ENCODE measurements at regions not wholly inside any gene's neighbourhood (a gene's known extent, or its start where the extent isn't known, plus 50 kb on each side); places are given as distances from the start of the nearest gene placed in this dataset.
"Not testable (repeated sequence)": the region's sequence is repeated elsewhere in the genome, so short reads cannot be mapped to it uniquely, and the experiment has no call there.

GRCh38 chr14:22124073-22124613, 450.5 kb upstream of the OR4E1 start:
- no peak for DNase-seq

GRCh38 chr14:22122829-22123560, 449.4 kb upstream of the OR4E1 start:
- DNase-seq: no peak

GRCh38 chr14:22122227-22122818, 448.7 kb upstream of the OR4E1 start:
- no peak for DNase-seq

- no peak for DNase-seq
These were observed 445.4 kb upstream of the OR4E1 start for GRCh38 chr14:22118899-22119477.

GRCh38 chr14:22113401-22113800, 439.8 kb upstream of the OR4E1 start:
- DNase-seq: no peak

GRCh38 chr14:22112004-22112403, 438.4 kb upstream of the OR4E1 start:
- no peak for DNase-seq

- no peak for DNase-seq
These were observed 434.1 kb upstream of the OR4E1 start for GRCh38 chr14:22107753-22108152.

GRCh38 chr14:22106700-22107697, 433.4 kb upstream of the OR4E1 start:
- DNase-seq: no peak

- DNase-seq: no peak
These were observed 432.0 kb upstream of the OR4E1 start for GRCh38 chr14:22105624-22106006.

GRCh38 chr14:22105006-22105623, 431.5 kb upstream of the OR4E1 start:
- no peak for DNase-seq

GRCh38 chr14:22100764-22101120, 427.1 kb upstream of the OR4E1 start:
- not testable (repeated sequence) for DNase-seq

- DNase-seq: no peak
These were observed 426.5 kb upstream of the OR4E1 start for GRCh38 chr14:22099942-22100763.

GRCh38 chr14:22098435-22098834, 424.8 kb upstream of the OR4E1 start:
- no peak for DNase-seq

- no peak for DNase-seq
These were observed 424.1 kb upstream of the OR4E1 start for GRCh38 chr14:22097586-22098292.

- DNase-seq: no peak
These were observed 423.5 kb upstream of the OR4E1 start for GRCh38 chr14:22097072-22097471.

GRCh38 chr14:22096514-22096895, 422.9 kb upstream of the OR4E1 start:
- DNase-seq: no peak

GRCh38 chr14:22095860-22096513, 422.4 kb upstream of the OR4E1 start:
- no peak for DNase-seq

GRCh38 chr14:22089940-22090339, 416.3 kb upstream of the OR4E1 start:
- DNase-seq: no peak

GRCh38 chr14:22088614-22089342, 415.2 kb upstream of the OR4E1 start:
- no peak for DNase-seq

- no peak for DNase-seq
These were observed 412.5 kb upstream of the OR4E1 start for GRCh38 chr14:22086131-22086530.
